MM.1S (cell line): ENCODE measurements at regions not wholly inside any gene's neighbourhood (a gene's known extent, or its start where the extent isn't known, plus 50 kb on each side); places are given as distances from the start of the nearest gene placed in this dataset.

Source experiments
- EZH2 ChIP-seq: fragments of 300-600 bp; sonication (generic); optimal IDR thresholded peaks from 2 replicates; pipeline ENCODE3; 2017; ENCODE audit warnings: low read depth, mild to moderate bottlenecking, antibody characterized with exemption, low read length, mixed read lengths
- TF ChIP-seq, protein P1 (sequence below): fragments of 300-600 bp; sonication (generic); IDR thresholded peaks from 2 replicates; pipeline ENCODE4 v1.5.1; 2016; ENCODE audit warnings: antibody characterized with exemption, low read length, mixed read lengths

DNA sequence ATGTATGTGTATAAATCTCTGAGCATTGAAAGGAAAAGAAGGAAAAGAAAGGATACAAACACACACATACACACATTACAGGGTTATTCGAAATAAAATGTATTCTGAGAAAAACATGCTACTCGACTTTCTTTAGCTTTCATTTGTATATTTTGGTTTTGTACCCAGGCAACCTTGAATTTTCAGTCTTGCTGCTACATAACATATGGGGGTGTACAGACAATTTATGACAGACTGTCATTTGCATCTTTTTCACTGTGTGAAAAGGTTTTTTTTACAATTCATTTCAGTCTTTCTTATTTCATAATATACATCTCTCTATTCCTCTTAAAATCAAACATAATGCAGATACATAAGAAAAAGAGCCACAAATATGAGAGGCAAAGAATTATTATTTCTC is 1238.4 kb upstream of the NXPH2 start:
- TF ChIP-seq, protein P1, sequence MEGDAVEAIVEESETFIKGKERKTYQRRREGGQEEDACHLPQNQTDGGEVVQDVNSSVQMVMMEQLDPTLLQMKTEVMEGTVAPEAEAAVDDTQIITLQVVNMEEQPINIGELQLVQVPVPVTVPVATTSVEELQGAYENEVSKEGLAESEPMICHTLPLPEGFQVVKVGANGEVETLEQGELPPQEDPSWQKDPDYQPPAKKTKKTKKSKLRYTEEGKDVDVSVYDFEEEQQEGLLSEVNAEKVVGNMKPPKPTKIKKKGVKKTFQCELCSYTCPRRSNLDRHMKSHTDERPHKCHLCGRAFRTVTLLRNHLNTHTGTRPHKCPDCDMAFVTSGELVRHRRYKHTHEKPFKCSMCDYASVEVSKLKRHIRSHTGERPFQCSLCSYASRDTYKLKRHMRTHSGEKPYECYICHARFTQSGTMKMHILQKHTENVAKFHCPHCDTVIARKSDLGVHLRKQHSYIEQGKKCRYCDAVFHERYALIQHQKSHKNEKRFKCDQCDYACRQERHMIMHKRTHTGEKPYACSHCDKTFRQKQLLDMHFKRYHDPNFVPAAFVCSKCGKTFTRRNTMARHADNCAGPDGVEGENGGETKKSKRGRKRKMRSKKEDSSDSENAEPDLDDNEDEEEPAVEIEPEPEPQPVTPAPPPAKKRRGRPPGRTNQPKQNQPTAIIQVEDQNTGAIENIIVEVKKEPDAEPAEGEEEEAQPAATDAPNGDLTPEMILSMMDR = no peak
- no peak for TF ChIP-seq EZH2
